GM12864 (cell line): ENCODE measurements at regions not wholly inside any gene's neighbourhood (a gene's known extent, or its start where the extent isn't known, plus 50 kb on each side); places are given as distances from the start of the nearest gene placed in this dataset.

Source experiments
- DNase-seq: peaks from one replicate; pipeline ENCODE4 v3.0.0-alpha.2; 2011; ENCODE audit warnings: low read depth
- H3K4me3 ChIP-seq: 2 replicates; pipeline ENCODE4 v1.5.1; 2011; ENCODE audit warnings: mild to moderate bottlenecking, low read depth, low read length, control low read depth
- TF ChIP-seq, protein P1 (sequence below): IDR thresholded peaks from 2 replicates; pipeline ENCODE4 v1.5.1; 2011; ENCODE audit warnings: low read depth, mild to moderate bottlenecking, moderate library complexity, low read length, control low read depth, inconsistent platforms; ENCODE audit errors: missing control alignments

DNA sequence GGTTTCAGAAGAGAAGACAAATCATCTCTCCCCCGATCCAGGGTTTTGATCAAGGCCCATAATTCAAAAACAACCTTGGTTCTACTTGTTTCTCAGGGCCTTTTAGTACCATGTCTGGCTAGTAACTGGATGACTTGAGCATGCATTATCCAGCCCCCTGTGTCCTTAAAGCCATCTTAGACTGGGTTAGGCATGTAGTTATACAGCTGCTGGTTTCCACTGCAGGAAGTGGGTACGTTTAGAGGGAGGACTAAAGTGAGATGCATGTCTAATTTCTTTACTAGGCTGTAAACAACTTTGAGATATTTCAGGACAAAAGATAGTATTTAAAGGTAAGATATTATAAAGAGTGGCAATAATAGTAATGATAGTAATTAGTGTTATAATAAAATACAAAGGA lies 372.0 kb downstream of the PLK2 start:
- H3K4me3 ChIP-seq: no peak overlapping the region
- DNase-seq: no peak
- TF ChIP-seq, protein P1, sequence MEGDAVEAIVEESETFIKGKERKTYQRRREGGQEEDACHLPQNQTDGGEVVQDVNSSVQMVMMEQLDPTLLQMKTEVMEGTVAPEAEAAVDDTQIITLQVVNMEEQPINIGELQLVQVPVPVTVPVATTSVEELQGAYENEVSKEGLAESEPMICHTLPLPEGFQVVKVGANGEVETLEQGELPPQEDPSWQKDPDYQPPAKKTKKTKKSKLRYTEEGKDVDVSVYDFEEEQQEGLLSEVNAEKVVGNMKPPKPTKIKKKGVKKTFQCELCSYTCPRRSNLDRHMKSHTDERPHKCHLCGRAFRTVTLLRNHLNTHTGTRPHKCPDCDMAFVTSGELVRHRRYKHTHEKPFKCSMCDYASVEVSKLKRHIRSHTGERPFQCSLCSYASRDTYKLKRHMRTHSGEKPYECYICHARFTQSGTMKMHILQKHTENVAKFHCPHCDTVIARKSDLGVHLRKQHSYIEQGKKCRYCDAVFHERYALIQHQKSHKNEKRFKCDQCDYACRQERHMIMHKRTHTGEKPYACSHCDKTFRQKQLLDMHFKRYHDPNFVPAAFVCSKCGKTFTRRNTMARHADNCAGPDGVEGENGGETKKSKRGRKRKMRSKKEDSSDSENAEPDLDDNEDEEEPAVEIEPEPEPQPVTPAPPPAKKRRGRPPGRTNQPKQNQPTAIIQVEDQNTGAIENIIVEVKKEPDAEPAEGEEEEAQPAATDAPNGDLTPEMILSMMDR: no peak

DNA sequence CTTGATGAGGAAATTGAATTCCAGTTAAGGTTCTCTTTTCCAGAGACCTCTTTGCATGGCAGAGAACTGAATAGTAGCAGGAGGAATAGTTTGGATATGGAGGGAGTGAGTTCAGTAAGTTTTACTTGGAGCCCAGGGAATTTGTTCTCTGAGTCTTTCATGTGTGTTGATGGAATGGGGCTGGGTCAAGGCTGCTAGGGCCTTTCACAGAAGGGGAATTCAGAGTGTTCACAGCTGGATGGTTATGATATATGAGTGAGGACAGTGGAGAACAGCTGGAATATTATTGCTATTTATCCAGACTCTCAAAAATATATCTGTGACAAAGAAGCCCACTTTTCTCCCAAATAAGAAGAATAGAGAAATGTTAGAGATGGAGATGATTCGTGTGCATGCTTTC lies 372.8 kb downstream of the PLK2 start:
- TF ChIP-seq, protein P1: no peak
- DNase-seq: no peak
- no peak overlapping the region for H3K4me3 ChIP-seq

DNA sequence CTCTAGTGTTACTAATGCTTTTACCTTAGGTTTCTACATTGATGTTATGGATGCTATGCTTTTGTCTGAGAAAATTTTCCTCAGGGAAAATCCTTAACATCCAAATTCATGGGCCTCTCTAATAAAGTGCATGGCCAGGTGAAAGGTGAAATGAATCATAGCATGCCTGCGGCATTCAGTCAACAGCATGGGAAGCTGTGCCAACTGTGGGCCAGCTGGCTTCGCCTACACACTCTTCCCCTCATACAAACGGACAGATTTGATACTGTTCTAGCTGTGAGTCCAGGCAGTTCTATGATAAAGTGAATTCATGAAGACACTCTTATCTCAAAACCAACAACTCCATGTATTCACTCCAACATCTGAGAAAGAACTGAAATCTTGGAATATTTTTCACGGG lies 374.1 kb downstream of the PLK2 start:
- DNase-seq: no peak
- H3K4me3 ChIP-seq: no peak overlapping the region
- TF ChIP-seq, protein P1: no peak

DNA sequence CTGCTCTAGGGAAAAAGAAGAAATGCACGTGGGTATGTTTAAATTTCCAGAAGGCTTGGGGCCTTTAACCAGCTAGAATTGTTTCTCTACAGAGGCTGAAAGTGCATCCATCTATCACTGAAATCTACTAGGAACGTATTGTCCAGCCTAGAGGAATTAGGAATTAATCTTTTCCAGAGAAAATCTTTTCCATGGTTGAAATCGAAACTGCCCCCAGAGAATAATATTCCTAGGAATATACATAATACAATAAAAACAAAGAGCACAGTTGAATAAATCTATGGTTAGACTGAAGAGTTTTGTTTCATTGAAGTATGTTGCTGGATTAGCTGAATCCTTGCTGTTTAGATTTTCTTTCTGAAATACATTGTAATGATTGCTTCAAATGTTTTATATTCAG lies 378.5 kb downstream of the PLK2 start:
- H3K4me3 ChIP-seq: no peak overlapping the region
- TF ChIP-seq, protein P1: no peak
- no peak for DNase-seq

DNA sequence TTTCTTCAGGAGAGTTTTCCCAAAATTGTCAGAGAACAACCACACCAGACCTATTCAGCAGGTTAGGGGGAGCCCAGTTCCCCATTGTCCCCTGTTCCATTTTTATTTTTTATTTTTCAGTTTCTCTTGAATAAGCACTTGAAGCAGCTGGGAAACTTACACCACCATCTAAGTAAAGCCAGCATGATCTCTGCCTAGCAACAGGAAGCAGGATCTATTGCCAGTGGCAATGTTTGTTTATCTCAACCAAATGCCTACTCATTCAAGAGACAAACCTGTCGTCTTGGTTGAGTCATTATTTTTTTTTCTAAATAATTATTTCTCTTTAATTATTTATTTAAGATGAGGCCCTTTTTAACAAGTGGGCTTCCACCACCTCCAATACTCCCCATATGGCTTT lies 379.3 kb downstream of the PLK2 start:
- TF ChIP-seq, protein P1: no peak
- H3K4me3 ChIP-seq: no peak overlapping the region
- no peak for DNase-seq

DNA sequence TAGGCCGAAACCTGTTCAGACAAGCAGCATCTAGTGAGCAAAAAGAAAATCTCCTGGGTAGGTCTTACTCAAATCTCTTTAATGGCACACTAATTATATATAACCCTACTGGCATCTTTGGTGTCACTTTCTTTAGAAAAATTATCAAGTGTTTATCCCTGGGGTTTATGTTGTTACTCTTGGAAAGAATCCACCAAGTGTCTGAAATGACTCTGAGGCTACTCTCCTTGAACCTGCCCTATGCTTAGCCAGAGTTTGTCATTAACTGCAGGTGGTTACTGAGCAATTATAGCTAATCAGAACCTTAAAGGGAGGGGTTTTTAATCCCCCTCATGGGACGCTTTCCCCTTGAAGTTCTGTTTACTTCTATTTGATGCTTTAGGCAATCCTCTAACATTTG lies 381.9 kb downstream of the PLK2 start:
- DNase-seq: no peak
- no peak overlapping the region for H3K4me3 ChIP-seq
- TF ChIP-seq, protein P1: no peak

DNA sequence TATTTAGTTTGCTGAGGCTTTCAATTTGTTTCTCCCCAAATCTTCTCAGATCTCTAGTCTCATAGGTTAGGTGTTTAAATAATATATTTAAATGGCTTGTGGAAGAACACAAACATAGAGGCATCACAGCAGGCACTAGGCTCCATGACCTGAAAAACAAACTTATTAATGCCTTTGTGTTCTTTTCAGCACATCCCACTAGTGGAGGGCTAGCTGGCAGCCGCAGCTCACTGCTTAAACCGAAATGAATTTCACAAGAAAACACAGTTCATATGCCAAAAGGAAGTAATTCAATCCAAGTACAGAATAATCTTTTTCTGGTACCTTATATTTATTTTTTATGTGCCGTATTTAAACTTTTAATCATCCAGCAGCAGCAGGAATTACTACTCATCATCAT lies 382.5 kb downstream of the PLK2 start:
- H3K4me3 ChIP-seq: no peak overlapping the region
- no peak for DNase-seq

More for the DNA sequence above, 382.5 kb downstream of the PLK2 start:
- TF ChIP-seq, protein P1: no peak
